ENCODE measurements at regions not wholly inside any gene's neighbourhood (a gene's known extent, or its start where the extent isn't known, plus 50 kb on each side); places are given as distances from the start of the nearest gene placed in this dataset.

GRCh38 chr2:103961862-103962261, 892.1 kb upstream of the POU3F3 start:
- TF ChIP-seq EZH2phosphoT487 (IDR thresholded peaks at IDR 0.05; ENCODE audit: borderline replicate concordance, low read depth) (no peak), USF2 (IDR thresholded peaks at IDR 0.05; ENCODE audit: borderline replicate concordance, low read depth, low read length) (no peak), CTCF (IDR thresholded peaks at IDR 0.05) (no peak), FOXJ3 (CRISPR knock-in tag; IDR thresholded peaks at IDR 0.05) (no peak), ZBTB33 (IDR thresholded peaks at IDR 0.05; ENCODE audit: borderline replicate concordance, low read depth) (no peak), EP300 (IDR thresholded peaks at IDR 0.05; ENCODE audit: borderline replicate concordance in 1 of 2, low read depth in 1 of 2, low read length in 1 of 2) (no peak), RFX5 (IDR thresholded peaks at IDR 0.05; ENCODE audit: low read length) (no peak), POLR2AphosphoS5 (IDR thresholded peaks at IDR 0.05; ENCODE audit: low read depth, low read length) (no peak), GABPA (IDR thresholded peaks at IDR 0.05; ENCODE audit: low read depth) (no peak), MXI1 (IDR thresholded peaks at IDR 0.05; ENCODE audit: low read depth, low read length) (no peak), PBX3 (IDR thresholded peaks at IDR 0.05) (no peak), MAX (IDR thresholded peaks at IDR 0.05; ENCODE audit: low read depth) (no peak)
